Activated CD8-positive, alpha-beta memory T cell treated with anti-CD3 and anti-CD28 coated beads, Interleukin-2, amount 50 U/mL, for 48 hours (primary cell): ENCODE measurements at regions not wholly inside any gene's neighbourhood (a gene's known extent, or its start where the extent isn't known, plus 50 kb on each side); places are given as distances from the start of the nearest gene placed in this dataset.
"Not testable (repeated sequence)": the region's sequence is repeated elsewhere in the genome, so short reads cannot be mapped to it uniquely, and the experiment has no call there.

ENCODE experiments used
- DNase-seq: peaks from one replicate; pipeline ENCODE4 v3.0.0-alpha.2; 2020

DNA sequence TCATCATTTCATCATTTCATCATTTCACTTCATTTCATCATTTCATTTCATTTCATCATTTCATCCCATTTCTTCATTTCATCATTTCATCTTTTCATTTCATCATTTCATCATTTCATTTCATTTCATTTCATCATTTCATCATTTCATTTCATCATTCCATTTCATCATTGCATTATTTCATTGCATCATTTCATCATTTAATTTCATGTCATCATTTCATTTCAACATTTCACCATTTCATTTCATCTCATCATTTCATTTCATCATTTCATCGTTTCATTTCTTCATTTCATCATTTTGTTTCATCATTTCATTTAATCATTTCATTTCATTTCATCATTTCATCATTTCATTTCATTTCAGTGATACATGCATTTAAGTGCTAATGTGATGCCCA is 166.9 kb upstream of the TP53TG3 start:
- not testable (repeated sequence) for DNase-seq

DNA sequence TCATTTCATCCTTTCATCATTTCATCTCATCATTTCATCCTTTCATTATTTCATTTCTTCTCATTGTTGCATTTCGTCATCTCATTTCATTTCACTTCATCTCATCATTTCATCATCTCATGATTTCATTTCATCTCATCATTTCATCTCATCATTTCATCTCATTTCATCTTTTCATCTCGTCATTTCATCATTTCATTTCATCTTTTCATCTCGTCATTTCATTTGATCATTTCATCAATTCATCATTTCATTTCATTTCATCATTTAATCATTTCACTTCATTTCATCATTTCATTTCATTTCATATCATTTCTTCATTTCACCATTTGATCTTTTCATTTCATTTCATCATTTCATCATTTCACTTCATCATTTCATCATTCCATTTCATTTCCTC is 131.3 kb upstream of the TP53TG3 start:
- DNase-seq: not testable (repeated sequence)

DNA sequence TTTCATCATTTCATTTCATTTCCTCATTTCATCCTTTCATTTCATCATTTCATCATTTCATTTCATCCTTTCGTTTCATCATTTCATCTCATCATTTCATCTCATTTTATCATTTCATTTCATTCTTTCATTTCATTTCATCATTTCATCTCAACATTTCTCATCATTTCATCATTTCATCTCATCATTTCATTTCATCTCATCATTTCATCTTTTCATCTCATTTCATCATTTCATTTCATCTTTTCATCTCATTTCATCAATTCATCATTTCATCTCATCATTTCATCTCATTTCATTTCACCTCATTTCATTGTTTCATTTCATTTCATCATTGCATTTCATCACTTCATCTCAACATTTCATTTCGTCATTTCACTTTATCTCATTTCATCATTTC is 129.7 kb upstream of the TP53TG3 start:
- DNase-seq: not testable (repeated sequence)
